Testis (tissue), 2 donors: ENCODE measurements at regions not wholly inside any gene's neighbourhood (a gene's known extent, or its start where the extent isn't known, plus 50 kb on each side); places are given as distances from the start of the nearest gene placed in this dataset.

Experiments used
- DNase-seq: peaks from one replicate; pipeline ENCODE4 v3.0.0-alpha.2; 2019
- H3K27ac ChIP-seq, 2 donors: fragments of 200-600 bp; sonication (generic); one replicate each; pipeline ENCODE4 v1.5.1; 2019
- H3K27me3 ChIP-seq: fragments of 200-600 bp; sonication (generic); one replicate; pipeline ENCODE4 v1.5.1; 2019
- H3K36me3 ChIP-seq: fragments of 200-600 bp; sonication (generic); one replicate; pipeline ENCODE4 v1.5.1; 2017; ENCODE audit warnings: low read depth; ENCODE audit errors: missing control alignments
- H3K4me1 ChIP-seq: fragments of 200-600 bp; sonication (generic); one replicate; pipeline ENCODE4 v1.5.1; 2019
- H3K4me3 ChIP-seq, 2 donors: fragments of 200-600 bp; sonication (generic); one replicate each; pipeline ENCODE4 v1.5.1; 2017 to 2019
- H3K9me3 ChIP-seq: fragments of 200-600 bp; sonication (generic); one replicate; pipeline ENCODE4 v1.5.1; 2017
- CTCF ChIP-seq, 3 experiments: fragments of 450-650 bp in 2 of 3; fragments of 200-600 bp in 1 of 3; sonication (generic) in 1 of 3; IDR thresholded peaks; one replicate each; pipeline ENCODE4 v1.5.1; 2016 to 2019; ENCODE audit warnings: antibody characterized with exemption in 3 of 3, mild to moderate bottlenecking in 2 of 3, moderate library complexity in 1 of 3
- POLR2A ChIP-seq: fragments of 450-650 bp; IDR thresholded peaks from one replicate; pipeline ENCODE4 v1.6.1; 2017; ENCODE audit warnings: antibody characterized with exemption, mild to moderate bottlenecking, moderate library complexity
- WGBS, 2 donors: methylation state at CpG; one replicate each; pipeline ENCODE4 v1.1.5; 2018; 5-methylcytosine and 5-hydroxymethylcytosine counted together
- intact Hi-C: fragments of 100-400 bp; cut with DNase I; formaldehyde crosslinking; loops from one replicate; pipeline ENCODE4 v1.15.1; 2023; ENCODE audit warnings: low total_unique reads

- Histone ChIP-seq H3K4me1 (no peaks in the 10 kb centered on the region), H3K27ac (no peak overlapping the region), H3K9me3 (no peaks in the 10 kb centered on the region), H3K27me3 (no peaks in the 10 kb centered on the region), H3K36me3 (no peaks in the 10 kb centered on the region), H3K4me3 (no peak overlapping the region)
- DNase-seq: no peak
- WGBS, 2 donors: 65 to 84% methylated on average over 2 of the region's 2 CpGs
- intact Hi-C loops: no loop called here
- TF ChIP-seq CTCF (IDR thresholded peaks at IDR 0.05): no peak
- TF ChIP-seq POLR2A: no peak
These were observed 299.1 kb upstream of the PROX1 start for GRCh38 chr1:213688655-213689054.

- no peak overlapping the region for H3K27ac ChIP-seq
- 90% methylated on average over 3 of the region's 3 CpGs for WGBS, 2 donors
- H3K9me3 ChIP-seq: no peaks in the 10 kb centered on the region
- no peak for TF ChIP-seq POLR2A
- no peak for TF ChIP-seq CTCF (IDR thresholded peaks at IDR 0.05)
- H3K27me3 ChIP-seq: no peaks in the 10 kb centered on the region
- no peak for DNase-seq
- no peaks in the 10 kb centered on the region for H3K36me3 ChIP-seq
- intact Hi-C loops: no loop called here
- H3K4me3 ChIP-seq: no peak overlapping the region
- H3K4me1 ChIP-seq: no peaks in the 10 kb centered on the region
These were observed 298.5 kb upstream of the PROX1 start for GRCh38 chr1:213689260-213689659.

GRCh38 chr1:213690341-213690917, 297.3 kb upstream of the PROX1 start:
- no peak for TF ChIP-seq POLR2A
- no peak for TF ChIP-seq CTCF (IDR thresholded peaks at IDR 0.05)
- Histone ChIP-seq H3K27ac (no peak overlapping the region), H3K36me3 (no peaks in the 10 kb centered on the region), H3K27me3 (no peaks in the 10 kb centered on the region), H3K9me3 (no peaks in the 10 kb centered on the region), H3K4me1 (no peaks in the 10 kb centered on the region), H3K4me3 (no peak overlapping the region)
- intact Hi-C loops: no loop called here
- 0 to 82% methylated on average over 1 of the region's 1 CpG for WGBS, 2 donors
- DNase-seq: no peak

GRCh38 chr1:213692321-213692720, 295.5 kb upstream of the PROX1 start:
- Histone ChIP-seq H3K4me1 (no peaks in the 10 kb centered on the region), H3K27ac (no peak overlapping the region), H3K4me3 (no peak overlapping the region), H3K9me3 (no peaks in the 10 kb centered on the region), H3K36me3 (no peaks in the 10 kb centered on the region), H3K27me3 (no peaks in the 10 kb centered on the region)
- TF ChIP-seq CTCF (IDR thresholded peaks at IDR 0.05) (no peak), POLR2A (no peak)
- intact Hi-C loops: no loop called here
- WGBS, 2 donors: 76 to 84% methylated on average over 4 of the region's 4 CpGs
- no peak for DNase-seq

GRCh38 chr1:213693864-213694263, 293.9 kb upstream of the PROX1 start:
- Histone ChIP-seq H3K9me3 (no peaks in the 10 kb centered on the region), H3K4me3 (no peak overlapping the region), H3K27me3 (no peaks in the 10 kb centered on the region), H3K4me1 (no peaks in the 10 kb centered on the region), H3K36me3 (no peaks in the 10 kb centered on the region), H3K27ac (no peak overlapping the region)
- 55 to 85% methylated on average over 4 of the region's 4 CpGs for WGBS, 2 donors
- no peak for DNase-seq
- intact Hi-C loops: no loop called here
- TF ChIP-seq POLR2A: no peak
- TF ChIP-seq CTCF (IDR thresholded peaks at IDR 0.05): no peak
